ENCODE measurements at regions not wholly inside any gene's neighbourhood (a gene's known extent, or its start where the extent isn't known, plus 50 kb on each side); places are given as distances from the start of the nearest gene placed in this dataset.

DNA sequence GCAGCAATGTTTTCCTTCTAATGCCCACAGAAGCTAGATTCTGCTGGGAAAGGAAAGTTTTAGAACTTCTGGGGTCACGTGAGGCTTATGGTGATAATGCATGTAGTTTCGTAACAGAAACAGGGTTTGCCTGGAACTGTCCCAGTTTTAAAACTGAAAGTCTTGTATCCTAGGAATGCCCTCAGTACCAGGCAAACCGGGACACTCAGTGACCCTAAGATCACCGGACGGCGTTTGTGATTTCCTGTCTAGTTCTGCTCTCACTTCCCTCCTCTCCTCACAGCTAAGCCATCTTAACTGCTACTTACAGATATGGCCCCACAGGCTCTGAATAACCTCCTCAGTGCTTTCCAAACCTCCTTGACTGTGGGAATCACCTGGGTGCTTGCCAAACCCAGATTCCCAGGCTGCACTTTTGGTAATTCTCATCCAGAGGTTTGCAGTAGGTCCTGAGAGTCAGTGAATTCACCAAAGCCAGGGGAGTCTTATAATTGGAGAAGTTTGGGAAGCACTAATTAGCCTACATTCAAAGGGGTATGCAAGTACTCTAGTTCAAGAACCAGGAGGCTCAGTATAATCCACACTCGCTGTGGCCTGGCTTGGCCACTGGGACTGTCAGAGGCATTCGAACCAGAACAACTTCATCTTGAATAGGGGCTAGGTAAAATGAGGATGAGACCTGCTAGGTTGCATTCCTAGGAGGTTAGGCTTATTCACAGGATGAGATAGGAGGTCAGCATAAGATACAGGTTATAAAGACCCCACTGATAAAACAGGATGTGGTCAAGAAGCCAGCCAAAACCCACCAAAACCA is 231.6 kb upstream of the MYLIP start:
- TF ChIP-seq, protein P1, sequence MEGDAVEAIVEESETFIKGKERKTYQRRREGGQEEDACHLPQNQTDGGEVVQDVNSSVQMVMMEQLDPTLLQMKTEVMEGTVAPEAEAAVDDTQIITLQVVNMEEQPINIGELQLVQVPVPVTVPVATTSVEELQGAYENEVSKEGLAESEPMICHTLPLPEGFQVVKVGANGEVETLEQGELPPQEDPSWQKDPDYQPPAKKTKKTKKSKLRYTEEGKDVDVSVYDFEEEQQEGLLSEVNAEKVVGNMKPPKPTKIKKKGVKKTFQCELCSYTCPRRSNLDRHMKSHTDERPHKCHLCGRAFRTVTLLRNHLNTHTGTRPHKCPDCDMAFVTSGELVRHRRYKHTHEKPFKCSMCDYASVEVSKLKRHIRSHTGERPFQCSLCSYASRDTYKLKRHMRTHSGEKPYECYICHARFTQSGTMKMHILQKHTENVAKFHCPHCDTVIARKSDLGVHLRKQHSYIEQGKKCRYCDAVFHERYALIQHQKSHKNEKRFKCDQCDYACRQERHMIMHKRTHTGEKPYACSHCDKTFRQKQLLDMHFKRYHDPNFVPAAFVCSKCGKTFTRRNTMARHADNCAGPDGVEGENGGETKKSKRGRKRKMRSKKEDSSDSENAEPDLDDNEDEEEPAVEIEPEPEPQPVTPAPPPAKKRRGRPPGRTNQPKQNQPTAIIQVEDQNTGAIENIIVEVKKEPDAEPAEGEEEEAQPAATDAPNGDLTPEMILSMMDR (IDR thresholded peaks at IDR 0.05; ENCODE audit: insufficient read depth, low read depth, low read length), result no peak
- ChIA-PET POLR2A (no interaction called here), CTCF (interaction anchor here (1.5 kb wide), 1 partner anchor 206 kb away, joined by 5 read pairs; no protein-coding TSS in a partner anchor)
- DNase-seq (ENCODE audit: low read depth), result no peak
- Histone ChIP-seq H3K27me3 (ENCODE audit: control insufficient read depth, insufficient read depth, low read length) (no peaks in the 10 kb centered on the region), H3K36me3 (ENCODE audit: control insufficient read depth, insufficient read depth, low read length) (no peaks in the 10 kb centered on the region), H3K4me3 (ENCODE audit: low read depth, low read length) (no peak overlapping the region)

DNA sequence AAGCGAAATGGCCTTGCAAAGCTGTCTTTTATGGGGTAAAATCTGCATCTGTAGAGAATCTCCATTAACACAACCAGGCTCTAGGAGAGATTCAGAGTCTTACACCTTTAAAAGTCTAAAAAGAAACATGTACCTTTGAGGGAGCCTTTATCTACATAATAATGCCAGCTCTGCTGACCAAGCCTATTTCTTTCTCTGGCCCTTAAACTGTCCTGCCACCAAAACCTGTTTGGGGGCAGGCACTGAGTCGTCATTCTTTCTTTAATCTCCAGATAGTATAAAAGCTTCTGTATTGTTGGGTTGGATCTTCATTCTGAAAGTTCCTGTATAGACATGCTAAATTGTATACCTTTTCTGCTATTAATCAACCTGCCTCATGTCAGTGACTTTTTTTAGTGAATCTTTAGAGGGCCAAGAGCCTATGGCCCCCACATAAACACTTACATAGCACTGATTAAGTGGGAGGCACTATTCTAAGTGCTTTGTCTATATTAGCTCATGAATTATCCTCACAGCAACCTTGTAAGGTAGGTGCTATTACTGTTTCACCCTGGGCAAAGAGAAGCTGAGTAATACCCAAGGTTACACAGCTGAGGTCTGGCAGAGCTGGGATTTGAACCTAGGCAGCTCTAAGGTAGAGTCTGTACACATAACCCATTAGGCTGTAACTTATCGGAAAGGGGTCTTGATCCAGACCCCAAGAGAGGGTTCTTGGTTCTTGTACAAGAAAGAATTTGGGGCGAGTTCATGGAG is 232.3 kb upstream of the DTNBP1 start:
- TF ChIP-seq, protein P1 (IDR thresholded peaks at IDR 0.05; ENCODE audit: insufficient read depth, low read depth, low read length), result no peak
- ChIA-PET POLR2A (no interaction called here), CTCF (interaction anchor here (0.6 to 0.9 kb wide), 3 partner anchors 160 to 598 kb away, joined by 3 to 6 read pairs (median 3); no protein-coding TSS in a partner anchor)

DNA sequence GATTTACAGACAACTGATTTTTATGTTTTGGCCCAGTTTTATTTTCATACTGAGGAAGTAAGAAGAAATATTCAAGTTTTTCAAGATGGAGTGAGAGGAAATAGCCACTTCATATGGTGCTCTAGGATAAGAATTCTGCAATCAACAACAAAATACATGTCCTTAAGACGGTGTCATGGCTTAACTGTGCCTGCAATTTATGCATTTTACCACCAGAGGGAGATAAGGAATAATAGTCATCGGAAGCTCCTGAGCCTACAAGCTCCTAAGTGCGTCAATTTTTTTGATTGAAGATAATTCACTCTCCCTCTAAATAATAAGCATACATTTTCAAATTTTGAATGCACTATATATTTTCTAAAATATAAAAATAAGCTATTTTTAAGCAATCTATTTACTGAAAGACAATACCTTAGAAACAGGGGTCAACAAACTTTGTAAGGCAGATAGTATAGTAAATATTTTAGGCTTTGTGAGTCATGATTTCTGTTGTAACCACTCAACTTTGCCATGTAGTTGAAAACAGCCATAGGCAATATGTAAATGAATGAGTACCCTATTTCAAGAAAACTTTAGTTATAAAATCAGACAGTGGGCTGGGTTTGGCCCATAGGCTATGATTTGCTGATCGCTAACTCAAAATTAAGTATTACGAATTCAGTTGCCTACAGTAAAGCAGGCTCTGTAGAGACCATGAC is 230.9 kb upstream of the DTNBP1 start:
- no peak for DNase-seq (ENCODE audit: low read depth)
- Histone ChIP-seq H3K36me3 (ENCODE audit: control insufficient read depth, insufficient read depth, low read length) (no peaks in the 10 kb centered on the region), H3K27me3 (ENCODE audit: control insufficient read depth, insufficient read depth, low read length) (no peaks in the 10 kb centered on the region; the same call in 1 of the 2 replicates), H3K4me3 (ENCODE audit: low read depth, low read length) (no peak overlapping the region)
- ChIA-PET CTCF (interaction anchor here (0.8 kb wide), 1 partner anchor 20 kb away, joined by 3 read pairs; no protein-coding TSS in a partner anchor), POLR2A (no interaction called here)
- TF ChIP-seq, protein P1 (IDR thresholded peaks at IDR 0.05; ENCODE audit: insufficient read depth, low read depth, low read length), result peak; percentile 33; the same call in 1 of the 2 replicates

More for the DNA sequence above, 232.3 kb upstream of the DTNBP1 start:
- Histone ChIP-seq H3K36me3 (ENCODE audit: control insufficient read depth, insufficient read depth, low read length) (no peaks in the 10 kb centered on the region), H3K27me3 (ENCODE audit: control insufficient read depth, insufficient read depth, low read length) (no peaks in the 10 kb centered on the region; the same call in 1 of the 2 replicates), H3K4me3 (ENCODE audit: low read depth, low read length) (no peak overlapping the region)
- DNase-seq (ENCODE audit: low read depth), result no peak

DNA sequence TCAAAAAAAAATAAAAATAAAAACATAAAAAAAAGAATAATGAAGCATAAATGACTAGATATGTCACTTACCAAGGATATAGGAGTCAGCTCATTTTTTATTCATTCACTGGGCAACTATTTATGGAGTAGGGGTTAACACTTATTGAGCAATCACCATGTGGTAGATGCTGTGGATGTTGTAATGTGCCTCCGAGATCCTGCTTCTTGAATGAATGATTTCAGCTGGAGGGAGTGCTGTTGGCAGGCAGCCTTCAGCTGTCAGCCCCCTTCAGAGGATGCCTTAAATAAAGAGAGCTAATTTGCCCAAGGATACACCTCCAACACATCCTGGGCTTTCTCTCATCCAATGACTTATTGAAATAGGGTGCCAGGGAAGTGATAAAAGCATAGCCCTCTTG is 229.5 kb upstream of the DTNBP1 start:
- H3K27me3 ChIP-seq (ENCODE audit: control insufficient read depth, insufficient read depth, low read length), result no peaks in the 10 kb centered on the region; the same call in 1 of the 2 replicates
- ChIA-PET POLR2A (no interaction called here), CTCF (no interaction called here)
- DNase-seq (ENCODE audit: low read depth), result no peak
- H3K36me3 ChIP-seq (ENCODE audit: control insufficient read depth, insufficient read depth, low read length), result no peaks in the 10 kb centered on the region
- H3K4me3 ChIP-seq (ENCODE audit: low read depth, low read length), result no peak overlapping the region
- TF ChIP-seq, protein P1 (IDR thresholded peaks at IDR 0.05; ENCODE audit: insufficient read depth, low read depth, low read length), result no peak
